HEK293 (cell line): ENCODE measurements at regions not wholly inside any gene's neighbourhood (a gene's known extent, or its start where the extent isn't known, plus 50 kb on each side); places are given as distances from the start of the nearest gene placed in this dataset.

Experiments used
- CTCF ChIA-PET: fragments of 350-600 bp; formaldehyde crosslinking; extraction: SDS; loops from one replicate; lab custom pipeline; 2021; ENCODE audit warnings: antibody characterized with exemption; lab: Yijun Ruan, JAX
- POLR2A ChIA-PET: fragments of 300-600 bp; formaldehyde crosslinking; extraction: SDS; loops from one replicate; lab custom pipeline; 2020; ENCODE audit warnings: antibody characterized with exemption, inconsistent platforms; lab: Yijun Ruan, JAX
- H3K27ac ChIP-seq: fragments of 200-500 bp; sonication (Bioruptor generic); 2 replicates; pipeline ENCODE4 v1.5.1; 2014; ENCODE audit warnings: low read depth, low read length, control low read depth, inconsistent platforms; ENCODE audit errors: extremely low read depth
- H3K36me3 ChIP-seq, 2 experiments: fragments of 200-500 bp in 1 of 2; sonication (Bioruptor generic) in 1 of 2; 1 replicate in 1 of 2; 2 replicates in 1 of 2; pipeline ENCODE4 v1.5.1; 2014 to 2017; ENCODE audit warnings: inconsistent platforms in 2 of 2, low read length in 2 of 2; ENCODE audit not compliant: control insufficient read depth in 2 of 2, insufficient read depth in 1 of 2
- H3K4me1 ChIP-seq: fragments of 200-500 bp; sonication (Bioruptor generic); 2 replicates; pipeline ENCODE4 v1.5.1; 2014; ENCODE audit warnings: mild to moderate bottlenecking, low read length, inconsistent platforms; ENCODE audit not compliant: control insufficient read depth, insufficient read depth
- H3K4me3 ChIP-seq: 2 replicates; pipeline ENCODE4 v1.5.1; 2011; ENCODE audit warnings: low read depth, mild to moderate bottlenecking, control low read depth, low read length, moderate library complexity
- H3K9me3 ChIP-seq: fragments of 200-500 bp; sonication (Bioruptor generic); 2 replicates; pipeline ENCODE4 v1.5.1; 2014; ENCODE audit warnings: low read depth, low read length, inconsistent platforms; ENCODE audit not compliant: control insufficient read depth, insufficient read depth
- GLI2 ChIP-seq: fragments of 450-650 bp; formaldehyde crosslinking; IDR thresholded peaks from 2 replicates; pipeline ENCODE4; 2017; ENCODE audit warnings: missing biosample characterization, missing genetic modification characterization, low read depth, borderline replicate concordance
- HOXD13 ChIP-seq: sonication (generic); formaldehyde crosslinking; IDR thresholded peaks from 2 replicates; pipeline ENCODE4 v1.8.0; 2022; ENCODE audit warnings: missing genetic modification reagents, borderline replicate concordance
- OSR2 ChIP-seq: fragments of 450-650 bp; formaldehyde crosslinking; IDR thresholded peaks from 2 replicates; pipeline ENCODE4 v1.5.1; 2016; ENCODE audit warnings: missing biosample characterization, missing genetic modification characterization
- OVOL3 ChIP-seq: fragments of 450-650 bp; formaldehyde crosslinking; IDR thresholded peaks from 2 replicates; pipeline ENCODE4 v1.5.1; 2016; ENCODE audit warnings: missing biosample characterization, missing genetic modification characterization
- SCRT2 ChIP-seq: fragments of 450-650 bp; formaldehyde crosslinking; IDR thresholded peaks from 2 replicates; pipeline ENCODE4 v1.5.1; 2016; ENCODE audit warnings: missing biosample characterization, missing genetic modification characterization
- ZBTB21 ChIP-seq: fragments of 450-650 bp; formaldehyde crosslinking; IDR thresholded peaks from 2 replicates; pipeline ENCODE4 v1.5.1; 2017; ENCODE audit warnings: missing biosample characterization, missing genetic modification characterization
- ZBTB7A ChIP-seq: fragments of 450-650 bp; formaldehyde crosslinking; IDR thresholded peaks from 2 replicates; pipeline ENCODE4 v1.5.1; 2016; ENCODE audit warnings: low read depth, missing biosample characterization, missing genetic modification characterization
- ZEB2 ChIP-seq: fragments of 450-650 bp; formaldehyde crosslinking; IDR thresholded peaks from 2 replicates; pipeline ENCODE4 v1.5.1; 2016; ENCODE audit warnings: missing biosample characterization, missing genetic modification characterization
- ZFP69B ChIP-seq: fragments of 450-650 bp; formaldehyde crosslinking; IDR thresholded peaks from 2 replicates; pipeline ENCODE4 v1.5.1; 2016; ENCODE audit warnings: missing biosample characterization, missing genetic modification characterization
- ZNF114 ChIP-seq: fragments of 450-650 bp; formaldehyde crosslinking; IDR thresholded peaks from 2 replicates; pipeline ENCODE4 v1.5.0; 2017; ENCODE audit warnings: missing biosample characterization, missing genetic modification characterization
- ZNF138 ChIP-seq: fragments of 450-650 bp; formaldehyde crosslinking; IDR thresholded peaks from 2 replicates; pipeline ENCODE4 v1.5.1; 2016; ENCODE audit warnings: missing biosample characterization, missing genetic modification characterization, borderline replicate concordance
- ZNF221 ChIP-seq: fragments of 450-650 bp; formaldehyde crosslinking; IDR thresholded peaks from 2 replicates; pipeline ENCODE4 v1.5.1; 2017; ENCODE audit warnings: missing biosample characterization, missing genetic modification characterization, borderline replicate concordance
- ZNF354C ChIP-seq: fragments of 450-650 bp; formaldehyde crosslinking; IDR thresholded peaks from 2 replicates; pipeline ENCODE4 v1.5.1; 2016; ENCODE audit warnings: missing biosample characterization, missing genetic modification characterization, low read depth, borderline replicate concordance
- ZNF37A ChIP-seq: fragments of 450-650 bp; IDR thresholded peaks from 2 replicates; pipeline ENCODE4 v1.5.1; 2018; ENCODE audit warnings: missing biosample characterization, missing genetic modification characterization
- ZNF416 ChIP-seq: fragments of 450-650 bp; formaldehyde crosslinking; IDR thresholded peaks from 2 replicates; pipeline ENCODE4 v1.5.1; 2016; ENCODE audit warnings: missing biosample characterization, missing genetic modification characterization
- ZNF423 ChIP-seq: fragments of 450-650 bp; formaldehyde crosslinking; IDR thresholded peaks from 2 replicates; pipeline ENCODE4 v1.5.1; 2016; ENCODE audit warnings: missing biosample characterization, missing genetic modification characterization
- ZNF514 ChIP-seq: fragments of 450-650 bp; formaldehyde crosslinking; IDR thresholded peaks from 2 replicates; pipeline ENCODE4 v1.5.1; 2016; ENCODE audit warnings: missing biosample characterization, missing genetic modification characterization
- ZNF521 ChIP-seq: fragments of 450-650 bp; formaldehyde crosslinking; IDR thresholded peaks from 2 replicates; pipeline ENCODE4 v1.5.1; 2017; ENCODE audit warnings: missing biosample characterization, mild to moderate bottlenecking, missing genetic modification characterization
- ZNF530 ChIP-seq: fragments of 450-650 bp; formaldehyde crosslinking; IDR thresholded peaks from 2 replicates; pipeline ENCODE4 v1.5.1; 2016; ENCODE audit warnings: low read depth, missing biosample characterization, missing genetic modification characterization
- ZNF561 ChIP-seq: fragments of 450-650 bp; IDR thresholded peaks from 2 replicates; pipeline ENCODE4 v1.5.1; 2018; ENCODE audit warnings: missing biosample characterization, missing genetic modification characterization, borderline replicate concordance
- ZNF585B ChIP-seq: fragments of 450-650 bp; formaldehyde crosslinking; IDR thresholded peaks from 2 replicates; pipeline ENCODE4 v1.5.1; 2016; ENCODE audit warnings: missing biosample characterization, missing genetic modification characterization
- ZNF629 ChIP-seq: fragments of 450-650 bp; formaldehyde crosslinking; IDR thresholded peaks from 2 replicates; pipeline ENCODE4 v1.5.1; 2017; ENCODE audit warnings: missing biosample characterization, missing genetic modification characterization
- ZNF654 ChIP-seq: fragments of 450-650 bp; formaldehyde crosslinking; IDR thresholded peaks from 2 replicates; pipeline ENCODE4 v1.5.1; 2016; ENCODE audit warnings: low read depth, missing biosample characterization, missing genetic modification characterization
- ZNF791 ChIP-seq: fragments of 450-650 bp; formaldehyde crosslinking; IDR thresholded peaks from 2 replicates; pipeline ENCODE4 v1.5.1; 2016; ENCODE audit warnings: missing biosample characterization, missing genetic modification characterization
- TF ChIP-seq, protein P1 (sequence below): fragments of 450-650 bp; formaldehyde crosslinking; IDR thresholded peaks from 2 replicates; pipeline ENCODE4 v1.5.1; 2016; ENCODE audit warnings: missing biosample characterization, missing genetic modification characterization
- TF ChIP-seq, protein P2 (sequence below): fragments of 450-650 bp; formaldehyde crosslinking; IDR thresholded peaks from 2 replicates; pipeline ENCODE4 v1.5.1; 2016; ENCODE audit warnings: missing biosample characterization, missing genetic modification characterization
- TF ChIP-seq, protein P3 (sequence below): fragments of 450-650 bp; formaldehyde crosslinking; IDR thresholded peaks from 2 replicates; pipeline ENCODE4 v1.5.1; 2016; ENCODE audit warnings: missing biosample characterization, missing genetic modification characterization
- TF ChIP-seq, protein P4 (sequence below): fragments of 450-650 bp; formaldehyde crosslinking; IDR thresholded peaks from 2 replicates; pipeline ENCODE4 v1.5.1; 2016; ENCODE audit warnings: missing biosample characterization, missing genetic modification characterization

DNA sequence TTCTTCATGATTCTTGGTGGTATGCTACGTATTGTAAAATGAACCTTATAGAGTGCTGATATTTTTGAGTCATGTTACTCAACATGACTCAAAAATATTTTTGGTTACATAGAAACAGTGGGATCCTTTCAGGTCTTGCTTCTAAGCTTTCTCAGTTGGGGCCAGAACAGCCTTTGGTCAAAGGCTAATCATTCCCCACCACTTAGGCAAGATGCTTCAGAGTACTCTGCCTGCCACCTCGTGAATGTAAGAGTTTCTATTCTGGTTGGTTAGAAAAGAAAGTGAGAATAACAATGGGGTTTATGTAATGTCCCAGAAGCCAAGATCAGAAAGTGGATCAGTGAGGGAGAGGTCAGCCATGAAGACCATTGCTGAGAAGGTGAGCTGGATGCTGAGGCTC is 327.8 kb downstream of the TCERG1L start:
- Histone ChIP-seq H3K4me3 (no peak overlapping the region), H3K4me1 (no peaks in the 10 kb centered on the region), H3K27ac (no peak overlapping the region), H3K9me3 (no peaks in the 10 kb centered on the region), H3K36me3 (no peaks in the 10 kb centered on the region)
- POLR2A ChIA-PET = no interaction called here
- no peak for TF ChIP-seq ZNF423 (tag by site-specific recombination)
- TF ChIP-seq, protein P1, sequence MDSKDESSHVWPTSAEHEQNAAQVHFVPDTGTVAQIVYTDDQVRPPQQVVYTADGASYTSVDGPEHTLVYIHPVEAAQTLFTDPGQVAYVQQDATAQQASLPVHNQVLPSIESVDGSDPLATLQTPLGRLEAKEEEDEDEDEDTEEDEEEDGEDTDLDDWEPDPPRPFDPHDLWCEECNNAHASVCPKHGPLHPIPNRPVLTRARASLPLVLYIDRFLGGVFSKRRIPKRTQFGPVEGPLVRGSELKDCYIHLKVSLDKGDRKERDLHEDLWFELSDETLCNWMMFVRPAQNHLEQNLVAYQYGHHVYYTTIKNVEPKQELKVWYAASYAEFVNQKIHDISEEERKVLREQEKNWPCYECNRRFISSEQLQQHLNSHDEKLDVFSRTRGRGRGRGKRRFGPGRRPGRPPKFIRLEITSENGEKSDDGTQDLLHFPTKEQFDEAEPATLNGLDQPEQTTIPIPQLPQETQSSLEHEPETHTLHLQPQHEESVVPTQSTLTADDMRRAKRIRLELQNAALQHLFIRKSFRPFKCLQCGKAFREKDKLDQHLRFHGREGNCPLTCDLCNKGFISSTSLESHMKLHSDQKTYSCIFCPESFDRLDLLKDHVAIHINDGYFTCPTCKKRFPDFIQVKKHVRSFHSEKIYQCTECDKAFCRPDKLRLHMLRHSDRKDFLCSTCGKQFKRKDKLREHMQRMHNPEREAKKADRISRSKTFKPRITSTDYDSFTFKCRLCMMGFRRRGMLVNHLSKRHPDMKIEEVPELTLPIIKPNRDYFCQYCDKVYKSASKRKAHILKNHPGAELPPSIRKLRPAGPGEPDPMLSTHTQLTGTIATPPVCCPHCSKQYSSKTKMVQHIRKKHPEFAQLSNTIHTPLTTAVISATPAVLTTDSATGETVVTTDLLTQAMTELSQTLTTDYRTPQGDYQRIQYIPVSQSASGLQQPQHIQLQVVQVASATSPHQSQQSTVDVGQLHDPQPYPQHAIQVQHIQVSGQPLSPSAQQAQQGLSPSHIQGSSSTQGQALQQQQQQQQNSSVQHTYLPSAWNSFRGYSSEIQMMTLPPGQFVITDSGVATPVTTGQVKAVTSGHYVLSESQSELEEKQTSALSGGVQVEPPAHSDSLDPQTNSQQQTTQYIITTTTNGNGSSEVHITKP (tag by site-specific recombination) = no peak
- no peak for TF ChIP-seq ZNF629
- TF ChIP-seq ZNF354C = no peak
- TF ChIP-seq GLI2 (tag by site-specific recombination) = no peak
- TF ChIP-seq ZNF521 (tag by site-specific recombination) = no peak
- no peak for TF ChIP-seq OVOL3 (tag by site-specific recombination)
- TF ChIP-seq, protein P2, sequence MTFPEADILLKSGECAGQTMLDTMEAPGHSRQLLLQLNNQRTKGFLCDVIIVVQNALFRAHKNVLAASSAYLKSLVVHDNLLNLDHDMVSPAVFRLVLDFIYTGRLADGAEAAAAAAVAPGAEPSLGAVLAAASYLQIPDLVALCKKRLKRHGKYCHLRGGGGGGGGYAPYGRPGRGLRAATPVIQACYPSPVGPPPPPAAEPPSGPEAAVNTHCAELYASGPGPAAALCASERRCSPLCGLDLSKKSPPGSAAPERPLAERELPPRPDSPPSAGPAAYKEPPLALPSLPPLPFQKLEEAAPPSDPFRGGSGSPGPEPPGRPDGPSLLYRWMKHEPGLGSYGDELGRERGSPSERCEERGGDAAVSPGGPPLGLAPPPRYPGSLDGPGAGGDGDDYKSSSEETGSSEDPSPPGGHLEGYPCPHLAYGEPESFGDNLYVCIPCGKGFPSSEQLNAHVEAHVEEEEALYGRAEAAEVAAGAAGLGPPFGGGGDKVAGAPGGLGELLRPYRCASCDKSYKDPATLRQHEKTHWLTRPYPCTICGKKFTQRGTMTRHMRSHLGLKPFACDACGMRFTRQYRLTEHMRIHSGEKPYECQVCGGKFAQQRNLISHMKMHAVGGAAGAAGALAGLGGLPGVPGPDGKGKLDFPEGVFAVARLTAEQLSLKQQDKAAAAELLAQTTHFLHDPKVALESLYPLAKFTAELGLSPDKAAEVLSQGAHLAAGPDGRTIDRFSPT = no peak
- TF ChIP-seq ZNF791 = no peak
- no peak for TF ChIP-seq ZFP69B (tag by site-specific recombination)
- TF ChIP-seq, protein P3, sequence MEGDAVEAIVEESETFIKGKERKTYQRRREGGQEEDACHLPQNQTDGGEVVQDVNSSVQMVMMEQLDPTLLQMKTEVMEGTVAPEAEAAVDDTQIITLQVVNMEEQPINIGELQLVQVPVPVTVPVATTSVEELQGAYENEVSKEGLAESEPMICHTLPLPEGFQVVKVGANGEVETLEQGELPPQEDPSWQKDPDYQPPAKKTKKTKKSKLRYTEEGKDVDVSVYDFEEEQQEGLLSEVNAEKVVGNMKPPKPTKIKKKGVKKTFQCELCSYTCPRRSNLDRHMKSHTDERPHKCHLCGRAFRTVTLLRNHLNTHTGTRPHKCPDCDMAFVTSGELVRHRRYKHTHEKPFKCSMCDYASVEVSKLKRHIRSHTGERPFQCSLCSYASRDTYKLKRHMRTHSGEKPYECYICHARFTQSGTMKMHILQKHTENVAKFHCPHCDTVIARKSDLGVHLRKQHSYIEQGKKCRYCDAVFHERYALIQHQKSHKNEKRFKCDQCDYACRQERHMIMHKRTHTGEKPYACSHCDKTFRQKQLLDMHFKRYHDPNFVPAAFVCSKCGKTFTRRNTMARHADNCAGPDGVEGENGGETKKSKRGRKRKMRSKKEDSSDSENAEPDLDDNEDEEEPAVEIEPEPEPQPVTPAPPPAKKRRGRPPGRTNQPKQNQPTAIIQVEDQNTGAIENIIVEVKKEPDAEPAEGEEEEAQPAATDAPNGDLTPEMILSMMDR = no peak
- TF ChIP-seq ZNF514 (tag by site-specific recombination) = no peak
- no peak for TF ChIP-seq ZNF416 (tag by site-specific recombination)
- no peak for TF ChIP-seq ZNF138 (tag by site-specific recombination)
- no peak for TF ChIP-seq ZNF221 (tag by site-specific recombination)
- no peak for TF ChIP-seq ZNF654 (tag by site-specific recombination)
- no peak for TF ChIP-seq SCRT2 (tag by site-specific recombination)
- no peak for TF ChIP-seq ZNF561 (tag by site-specific recombination)
- CTCF ChIA-PET = interaction anchor here (0.6 kb wide), 1 partner anchor 798 kb away, joined by 3 read pairs; no protein-coding TSS in a partner anchor

DNA sequence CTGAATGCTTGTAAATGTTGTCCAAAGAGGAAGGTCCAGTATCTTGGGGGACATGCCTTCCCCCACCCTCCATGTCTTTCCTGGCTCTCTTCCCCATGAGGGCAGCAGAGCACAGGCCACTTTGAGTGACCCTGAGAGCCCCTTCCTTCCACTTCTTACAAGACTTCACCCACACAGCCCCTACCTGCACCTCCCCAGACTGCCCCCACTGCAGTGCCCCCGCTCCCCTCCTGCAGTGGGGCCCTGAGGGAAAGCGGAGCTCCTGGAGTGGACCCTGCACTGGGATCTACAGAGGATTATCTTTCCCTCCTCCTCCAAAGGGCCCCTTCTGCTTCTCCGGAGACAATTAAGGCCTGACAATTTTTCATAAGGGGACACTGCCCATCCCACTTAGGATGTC is 326.8 kb downstream of the TCERG1L start:
- no peaks in the 10 kb centered on the region for H3K36me3 ChIP-seq
- H3K4me1 ChIP-seq = no peaks in the 10 kb centered on the region
- no peak overlapping the region for H3K4me3 ChIP-seq
- CTCF ChIA-PET = no interaction called here
- TF ChIP-seq ZNF521 (tag by site-specific recombination) (no peak), ZNF114 (tag by site-specific recombination) (no peak), HOXD13 (CRISPR knock-in tag) (no peak), ZNF37A (tag by site-specific recombination) (no peak), OSR2 (no peak), ZBTB21 (tag by site-specific recombination) (no peak), ZBTB7A (tag by site-specific recombination) (no peak), ZEB2 (tag by site-specific recombination) (no peak), ZNF530 (no peak), ZNF585B (tag by site-specific recombination) (no peak)
- TF ChIP-seq, protein P4, sequence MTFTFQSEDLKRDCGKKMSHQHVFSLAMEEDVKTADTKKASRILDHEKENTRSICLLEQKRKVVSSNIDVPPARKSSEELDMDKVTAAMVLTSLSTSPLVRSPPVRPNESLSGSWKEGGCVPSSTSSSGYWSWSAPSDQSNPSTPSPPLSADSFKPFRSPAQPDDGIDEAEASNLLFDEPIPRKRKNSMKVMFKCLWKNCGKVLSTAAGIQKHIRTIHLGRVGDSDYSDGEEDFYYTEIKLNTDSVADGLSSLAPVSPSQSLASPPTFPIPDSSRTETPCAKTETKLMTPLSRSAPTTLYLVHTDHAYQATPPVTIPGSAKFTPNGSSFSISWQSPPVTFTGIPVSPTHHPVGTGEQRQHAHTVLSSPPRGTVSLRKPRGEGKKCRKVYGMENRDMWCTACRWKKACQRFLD = no peak
- no peaks in the 10 kb centered on the region for H3K9me3 ChIP-seq
- H3K27ac ChIP-seq = no peak overlapping the region
- POLR2A ChIA-PET = no interaction called here
